Prostate gland (tissue), 2 donors: ENCODE measurements at regions not wholly inside any gene's neighbourhood (a gene's known extent, or its start where the extent isn't known, plus 50 kb on each side); places are given as distances from the start of the nearest gene placed in this dataset.
"Not testable (repeated sequence)": the region's sequence is repeated elsewhere in the genome, so short reads cannot be mapped to it uniquely, and the experiment has no call there.

Experiments used
- DNase-seq: peaks from one replicate; pipeline ENCODE4 v3.0.0-alpha.2; 2019; ENCODE audit warnings: low spot score
- H3K27ac ChIP-seq, 2 donors: fragments of 200-600 bp; sonication (generic); 2 replicates each; pipeline ENCODE4 v1.5.1; 2017 to 2019
- H3K27me3 ChIP-seq: fragments of 200-600 bp; sonication (generic); replicated peaks from 2 replicates; pipeline ENCODE4 v1.5.1; 2019; ENCODE audit not compliant: insufficient read depth
- H3K36me3 ChIP-seq, 2 donors: fragments of 200-600 bp; sonication (generic); 1 replicate in 1 of 2; 2 replicates in 1 of 2; pipeline versions ENCODE4 v1.5.1 to v1.8.1; 2017 to 2019
- H3K4me1 ChIP-seq: fragments of 200-600 bp; sonication (generic); replicated peaks from 2 replicates; pipeline ENCODE4 v1.5.1; 2019
- H3K4me3 ChIP-seq, 2 donors: fragments of 200-600 bp; sonication (generic); 2 replicates each; pipeline ENCODE4 v1.5.1; 2017 to 2019
- H3K9me3 ChIP-seq: fragments of 200-600 bp; sonication (generic); 2 replicates; pipeline ENCODE4 v1.5.1; 2017
- POLR2A ChIP-seq: fragments of 450-650 bp; IDR thresholded peaks from one replicate; pipeline ENCODE4 v1.6.1; 2016; ENCODE audit warnings: antibody characterized with exemption, mild to moderate bottlenecking
- POLR2AphosphoS5 ChIP-seq: sonication (generic); formaldehyde crosslinking; IDR thresholded peaks from one replicate; pipeline ENCODE4 v1.6.1; 2017; ENCODE audit warnings: antibody characterized with exemption
- WGBS: methylation state at CpG from one replicate; pipeline ENCODE4 v1.1.5; 2018; 5-methylcytosine and 5-hydroxymethylcytosine counted together
- intact Hi-C: fragments of 100-400 bp; cut with DNase I; formaldehyde crosslinking; loops from one replicate; pipeline ENCODE4 v1.14.2; 2022
- TF ChIP-seq, protein P1 (sequence below), 4 experiments: fragments of 200-600 bp in 2 of 4; fragments of 450-650 bp in 2 of 4; sonication (generic) in 2 of 4; IDR thresholded peaks; 1 replicate in 3 of 4; 2 replicates in 1 of 4; pipeline ENCODE4 v1.5.1; 2016 to 2019; ENCODE audit warnings: antibody characterized with exemption in 4 of 4, mild to moderate bottlenecking in 2 of 4, moderate library complexity in 2 of 4

DNA sequence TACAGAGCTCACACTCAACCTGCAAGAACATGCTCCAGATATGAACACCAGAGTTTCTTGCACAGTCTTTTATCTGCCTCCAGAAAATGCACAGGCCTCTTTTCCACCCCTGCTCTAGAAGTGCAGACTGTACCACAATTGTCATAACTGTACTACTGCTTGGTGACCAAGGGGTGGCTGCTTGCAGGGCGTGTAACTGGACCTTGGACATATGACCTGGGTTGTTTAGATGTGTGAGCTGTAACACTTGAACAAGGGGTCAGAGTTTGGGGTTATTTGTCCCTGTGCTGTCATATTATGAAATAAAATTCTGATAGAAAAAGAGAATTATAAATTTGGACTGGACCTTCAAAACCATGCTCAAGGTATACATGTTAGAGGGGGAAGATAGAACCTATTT is 1185.5 kb downstream of the FAM181B start:
- DNase-seq, result no peak
- Histone ChIP-seq H3K9me3 (no peaks in the 10 kb centered on the region), H3K27ac (no peak overlapping the region), H3K27me3 (no peaks in the 10 kb centered on the region), H3K4me1 (no peaks in the 10 kb centered on the region), H3K36me3 (no peaks in the 10 kb centered on the region), H3K4me3 (no peak overlapping the region)
- 83% methylated on average over 1 of the region's 1 CpG for WGBS
- intact Hi-C loops, result no loop called here
- TF ChIP-seq POLR2A, result no peak
- TF ChIP-seq POLR2AphosphoS5, result no peak
- TF ChIP-seq, protein P1, sequence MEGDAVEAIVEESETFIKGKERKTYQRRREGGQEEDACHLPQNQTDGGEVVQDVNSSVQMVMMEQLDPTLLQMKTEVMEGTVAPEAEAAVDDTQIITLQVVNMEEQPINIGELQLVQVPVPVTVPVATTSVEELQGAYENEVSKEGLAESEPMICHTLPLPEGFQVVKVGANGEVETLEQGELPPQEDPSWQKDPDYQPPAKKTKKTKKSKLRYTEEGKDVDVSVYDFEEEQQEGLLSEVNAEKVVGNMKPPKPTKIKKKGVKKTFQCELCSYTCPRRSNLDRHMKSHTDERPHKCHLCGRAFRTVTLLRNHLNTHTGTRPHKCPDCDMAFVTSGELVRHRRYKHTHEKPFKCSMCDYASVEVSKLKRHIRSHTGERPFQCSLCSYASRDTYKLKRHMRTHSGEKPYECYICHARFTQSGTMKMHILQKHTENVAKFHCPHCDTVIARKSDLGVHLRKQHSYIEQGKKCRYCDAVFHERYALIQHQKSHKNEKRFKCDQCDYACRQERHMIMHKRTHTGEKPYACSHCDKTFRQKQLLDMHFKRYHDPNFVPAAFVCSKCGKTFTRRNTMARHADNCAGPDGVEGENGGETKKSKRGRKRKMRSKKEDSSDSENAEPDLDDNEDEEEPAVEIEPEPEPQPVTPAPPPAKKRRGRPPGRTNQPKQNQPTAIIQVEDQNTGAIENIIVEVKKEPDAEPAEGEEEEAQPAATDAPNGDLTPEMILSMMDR (IDR thresholded peaks at IDR 0.05), result no peak

DNA sequence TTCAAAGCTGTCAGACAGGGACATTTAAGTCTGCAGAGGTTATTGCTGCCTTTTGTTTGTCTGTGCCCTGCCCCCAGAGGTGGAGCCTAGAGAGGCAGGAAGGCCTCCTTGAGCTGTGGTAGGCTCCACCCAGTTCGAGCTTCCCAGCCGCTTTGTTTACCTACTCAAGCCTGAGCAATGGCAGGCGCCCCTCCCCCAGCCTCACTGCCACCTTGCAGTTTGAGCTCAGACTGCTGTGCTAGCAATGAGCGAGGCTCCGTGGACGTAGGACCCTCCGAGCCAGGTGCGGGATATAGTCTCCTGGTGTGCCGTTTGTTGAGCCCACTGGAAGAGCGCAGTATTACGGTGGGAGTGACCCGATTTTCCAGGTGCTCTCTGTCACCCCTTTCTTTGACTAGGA is 1193.9 kb downstream of the FAM181B start:
- WGBS, result 94% methylated on average over 12 of the region's 12 CpGs
- not testable (repeated sequence) for DNase-seq, H3K27me3 ChIP-seq

DNA sequence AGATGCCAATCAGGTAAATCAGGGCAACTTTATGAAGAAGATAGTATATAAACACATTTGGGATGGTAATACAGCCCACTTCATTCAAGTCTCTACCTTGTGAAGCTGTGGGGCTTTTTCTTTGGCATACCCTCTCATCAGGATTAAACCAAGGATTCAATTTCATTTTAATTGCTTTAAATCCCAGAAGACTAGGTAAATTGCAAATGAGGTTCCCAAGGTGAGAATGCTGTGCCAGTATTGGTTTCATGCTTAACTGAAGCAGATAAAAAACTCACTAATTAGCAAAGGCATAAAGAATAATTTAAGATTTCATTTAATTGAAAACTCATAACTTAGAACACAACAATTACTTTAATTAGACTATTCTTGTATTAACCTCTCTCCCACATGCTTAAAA is 1218.1 kb downstream of the FAM181B start:
- no peaks in the 10 kb centered on the region for H3K36me3 ChIP-seq
- H3K27me3 ChIP-seq, result no peaks in the 10 kb centered on the region
- TF ChIP-seq POLR2A (no peak), POLR2AphosphoS5 (no peak)
- TF ChIP-seq, protein P1 (IDR thresholded peaks at IDR 0.05), result no peak
- DNase-seq, result no peak
- H3K9me3 ChIP-seq, result no peaks in the 10 kb centered on the region
- intact Hi-C loops, result no loop called here
- H3K4me1 ChIP-seq, result no peaks in the 10 kb centered on the region
- H3K27ac ChIP-seq, result no peak overlapping the region
- no peak overlapping the region for H3K4me3 ChIP-seq

More for the DNA sequence above, 1193.9 kb downstream of the FAM181B start:
- H3K4me1 ChIP-seq, H3K36me3 ChIP-seq, intact Hi-C loops, H3K4me3 ChIP-seq, H3K9me3 ChIP-seq, H3K27ac ChIP-seq: not testable (repeated sequence)

DNA sequence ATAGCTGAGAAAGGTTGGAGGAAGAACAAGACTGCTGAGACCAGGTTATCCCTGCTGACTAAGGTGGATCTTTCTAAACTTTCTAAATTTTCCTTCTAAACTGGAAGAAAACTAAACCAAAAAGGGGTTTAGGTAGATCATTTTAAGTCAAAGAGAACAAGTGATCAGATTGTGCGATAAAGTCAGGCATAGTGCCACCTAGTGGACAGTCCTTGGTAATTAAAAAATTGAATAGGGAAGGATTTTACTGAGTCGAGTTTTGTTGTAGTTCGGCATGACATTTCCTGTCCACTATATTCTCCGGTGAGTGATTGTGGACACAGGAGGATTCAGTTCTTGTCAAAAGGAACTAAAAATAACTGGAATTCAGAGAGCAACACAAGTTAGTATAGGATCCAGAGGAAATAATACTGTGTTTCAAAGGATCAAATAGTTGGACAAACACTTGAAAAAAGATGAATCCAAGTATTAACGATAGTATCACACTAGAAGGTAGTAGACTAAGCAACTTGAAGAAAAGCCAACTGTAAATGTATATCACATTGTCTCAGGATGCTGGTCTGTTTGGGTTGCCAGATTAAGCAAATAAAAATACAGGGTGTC is 1236.4 kb downstream of the FAM181B start:
- Histone ChIP-seq H3K4me1 (no peaks in the 10 kb centered on the region), H3K27me3 (no peaks in the 10 kb centered on the region), H3K9me3 (no peaks in the 10 kb centered on the region), H3K4me3 (no peak overlapping the region), H3K27ac (no peak overlapping the region), H3K36me3 (no peaks in the 10 kb centered on the region)
- intact Hi-C loops, result no loop called here
- TF ChIP-seq POLR2AphosphoS5, result no peak
- no peak for TF ChIP-seq POLR2A
- TF ChIP-seq, protein P1 (IDR thresholded peaks at IDR 0.05), result peak in 2 of 4 experiments; percentile 30 to 39
- DNase-seq, result no peak
- 36% methylated on average over 5 of the region's 5 CpGs for WGBS

DNA sequence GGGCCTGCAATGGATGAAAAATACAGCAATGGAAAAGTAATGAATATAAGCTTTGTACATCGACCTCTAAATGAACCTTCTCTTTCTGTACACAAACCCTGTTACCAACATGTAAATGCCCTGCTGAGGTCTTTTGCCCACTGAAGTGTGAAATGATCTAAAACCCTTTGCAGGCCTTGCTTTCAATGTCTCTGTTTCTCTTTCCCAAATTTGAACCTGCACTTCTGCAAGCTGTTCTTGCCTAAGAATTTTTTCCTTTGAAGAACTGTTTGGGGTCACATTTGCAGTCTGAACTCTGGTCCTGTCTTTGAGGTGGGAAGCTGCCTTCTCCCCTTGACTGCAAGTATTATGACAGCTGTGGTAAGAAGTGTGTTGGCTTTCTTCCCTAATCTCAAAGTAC is 1237.1 kb downstream of the FAM181B start:
- H3K4me3 ChIP-seq, result no peak overlapping the region
- H3K27ac ChIP-seq, result no peak overlapping the region
- H3K27me3 ChIP-seq, result no peaks in the 10 kb centered on the region
- no peak for DNase-seq
- H3K36me3 ChIP-seq, result no peaks in the 10 kb centered on the region
- TF ChIP-seq POLR2A, result no peak
- no peak for TF ChIP-seq POLR2AphosphoS5
- intact Hi-C loops, result no loop called here
- no peaks in the 10 kb centered on the region for H3K4me1 ChIP-seq
- WGBS, result 65% methylated on average over 1 of the region's 1 CpG
- H3K9me3 ChIP-seq, result no peaks in the 10 kb centered on the region

DNA sequence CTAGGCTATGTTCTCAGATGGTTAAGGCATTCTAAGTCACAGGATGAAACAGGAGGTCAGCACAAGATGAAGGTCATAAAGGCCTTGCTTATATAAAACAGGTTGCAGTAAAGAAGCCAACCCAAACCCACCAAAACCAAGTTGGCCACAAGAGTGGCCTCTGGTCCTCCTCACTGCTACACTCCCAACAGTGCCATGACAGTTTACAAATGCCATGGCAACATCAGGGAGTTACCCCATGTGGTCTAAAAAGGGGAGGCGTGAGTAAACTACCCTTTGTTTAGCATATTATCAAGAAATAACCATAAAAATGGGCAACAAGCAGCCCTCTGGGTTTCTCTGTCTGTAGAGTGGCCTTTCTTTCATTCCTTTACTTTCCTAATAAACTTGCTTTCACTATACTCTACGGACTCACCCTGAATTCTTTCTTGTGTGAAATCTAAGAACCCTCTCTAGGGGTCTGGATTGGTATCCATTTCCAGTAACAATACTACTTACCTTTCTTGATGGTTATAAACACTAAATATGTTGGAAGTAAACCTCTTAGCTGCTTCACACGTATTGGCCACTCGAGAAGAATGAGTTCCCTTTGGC is 1237.9 kb downstream of the FAM181B start:
- Histone ChIP-seq H3K27ac (no peak overlapping the region), H3K36me3 (no peaks in the 10 kb centered on the region), H3K9me3 (no peaks in the 10 kb centered on the region), H3K4me3 (no peak overlapping the region), H3K27me3 (no peaks in the 10 kb centered on the region), H3K4me1 (no peaks in the 10 kb centered on the region)
- WGBS, result 83% methylated on average over 4 of the region's 4 CpGs
- intact Hi-C loops, result no loop called here
- no peak for DNase-seq
- TF ChIP-seq POLR2AphosphoS5, result no peak
- TF ChIP-seq POLR2A, result no peak
- TF ChIP-seq, protein P1 (IDR thresholded peaks at IDR 0.05), result no peak
